Spleen (tissue), 7 donors: ENCODE measurements at regions not wholly inside any gene's neighbourhood (a gene's known extent, or its start where the extent isn't known, plus 50 kb on each side); places are given as distances from the start of the nearest gene placed in this dataset.

Experiments
- POLR2AphosphoS5 ChIP-seq, 3 donors: sonication (generic); formaldehyde crosslinking; IDR thresholded peaks; one replicate each; pipeline ENCODE4 v1.5.1; 2017; ENCODE audit warnings: antibody characterized with exemption in 3 of 3
- TF ChIP-seq, protein P1 (sequence below), 11 experiments: fragments of 200-600 bp in 7 of 11; fragments of 450-650 bp in 4 of 11; sonication (generic) in 4 of 11; IDR thresholded peaks in 8 of 11; conservative IDR thresholded peaks in 3 of 11; 1 replicate in 7 of 11; 2 replicates in 4 of 11; pipeline versions ENCODE4 v1.4.0 to v1.8.0; 2016 to 2021; ENCODE audit warnings: antibody characterized with exemption in 11 of 11, inconsistent platforms in 4 of 11, mild to moderate bottlenecking in 1 of 11
- donor health status: DM: no; HTN: no; CAD: no; lungs with moderate emphysema.
- donor health status: DM: no; HTN: no; CAD: no.
- donor health status: DM: no; HTN: no; CAD: no.

DNA sequence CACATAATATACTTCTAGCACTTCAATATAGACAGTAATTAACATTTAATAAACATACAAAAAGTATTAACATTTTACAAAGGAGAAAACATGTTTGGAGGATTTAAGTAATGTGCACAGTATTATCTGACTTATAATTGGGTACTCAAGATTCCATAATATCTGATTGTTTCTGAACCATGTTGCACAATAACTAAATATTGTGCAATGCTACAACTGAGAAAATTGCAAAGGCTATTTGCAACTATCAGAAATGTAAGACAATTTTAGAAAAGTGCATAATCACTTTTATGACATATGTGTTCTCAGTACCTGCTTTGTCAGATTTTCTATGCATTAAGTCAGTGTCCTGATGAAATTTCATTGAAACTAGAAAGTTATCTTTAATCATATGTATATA, 934.6 kb downstream of the SOCS6 start:
- TF ChIP-seq, protein P1, sequence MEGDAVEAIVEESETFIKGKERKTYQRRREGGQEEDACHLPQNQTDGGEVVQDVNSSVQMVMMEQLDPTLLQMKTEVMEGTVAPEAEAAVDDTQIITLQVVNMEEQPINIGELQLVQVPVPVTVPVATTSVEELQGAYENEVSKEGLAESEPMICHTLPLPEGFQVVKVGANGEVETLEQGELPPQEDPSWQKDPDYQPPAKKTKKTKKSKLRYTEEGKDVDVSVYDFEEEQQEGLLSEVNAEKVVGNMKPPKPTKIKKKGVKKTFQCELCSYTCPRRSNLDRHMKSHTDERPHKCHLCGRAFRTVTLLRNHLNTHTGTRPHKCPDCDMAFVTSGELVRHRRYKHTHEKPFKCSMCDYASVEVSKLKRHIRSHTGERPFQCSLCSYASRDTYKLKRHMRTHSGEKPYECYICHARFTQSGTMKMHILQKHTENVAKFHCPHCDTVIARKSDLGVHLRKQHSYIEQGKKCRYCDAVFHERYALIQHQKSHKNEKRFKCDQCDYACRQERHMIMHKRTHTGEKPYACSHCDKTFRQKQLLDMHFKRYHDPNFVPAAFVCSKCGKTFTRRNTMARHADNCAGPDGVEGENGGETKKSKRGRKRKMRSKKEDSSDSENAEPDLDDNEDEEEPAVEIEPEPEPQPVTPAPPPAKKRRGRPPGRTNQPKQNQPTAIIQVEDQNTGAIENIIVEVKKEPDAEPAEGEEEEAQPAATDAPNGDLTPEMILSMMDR (IDR thresholded peaks at IDR 0.05 in 8 of 11, conservative IDR thresholded peaks at IDR 0.05 in 3 of 11): no peak
- no peak for TF ChIP-seq POLR2AphosphoS5 (IDR thresholded peaks at IDR 0.05)
